ENCODE measurements at regions not wholly inside any gene's neighbourhood (a gene's known extent, or its start where the extent isn't known, plus 50 kb on each side); places are given as distances from the start of the nearest gene placed in this dataset.

DNA sequence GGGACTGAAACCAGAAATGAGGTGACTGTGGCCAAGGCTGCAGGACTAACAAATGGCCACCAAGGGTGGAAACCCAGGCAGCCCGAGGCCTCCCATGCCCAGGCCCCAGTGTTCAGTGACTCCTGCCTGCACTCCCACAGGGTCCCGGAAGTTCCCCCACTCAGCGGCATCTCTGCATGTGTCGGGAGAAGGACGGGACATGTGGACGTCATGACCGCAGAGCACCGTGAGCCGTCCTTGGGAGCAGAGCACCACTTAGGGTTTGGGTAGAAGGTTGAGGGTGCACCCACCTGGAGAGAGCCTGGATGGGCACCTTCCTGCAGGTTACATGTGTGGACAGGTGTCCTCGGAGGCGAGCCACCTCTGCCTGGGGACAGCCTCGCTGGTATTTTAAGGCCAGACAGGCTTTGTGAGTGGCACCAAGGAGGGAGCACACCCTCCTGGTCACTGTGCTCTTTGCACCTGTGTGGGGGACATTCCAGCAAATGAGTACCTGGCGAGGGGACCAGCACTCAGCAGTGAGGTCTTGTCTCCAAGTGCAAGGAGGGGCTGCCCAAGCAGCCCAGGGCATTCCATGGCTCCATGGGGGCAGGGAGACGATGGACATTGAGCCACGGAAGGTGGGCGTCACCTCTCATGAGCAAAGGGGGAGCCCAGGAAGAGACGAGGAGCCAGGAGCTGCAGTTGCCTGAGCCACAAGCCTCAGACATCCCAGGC, 95.3 kb upstream of the TCERG1L start:
- Mint-ChIP-seq H3K4me3 (no peak overlapping the region), H3K36me3 (ENCODE audit: low read depth) (no peaks in the 10 kb centered on the region), H3K9me3 (no peaks in the 10 kb centered on the region), H3K4me1 (no peaks in the 10 kb centered on the region), H3K27me3 (no peaks in the 10 kb centered on the region), H3K27ac (no peak overlapping the region)
- ATAC-seq (replicated peaks), result no peak

GRCh38 chr10:131418681-131419080, 107.2 kb upstream of the TCERG1L start:
- no peaks in the 10 kb centered on the region for H3K36me3 Mint-ChIP-seq (ENCODE audit: low read depth)
- H3K4me1 Mint-ChIP-seq, result no peaks in the 10 kb centered on the region
- no peak overlapping the region for H3K4me3 Mint-ChIP-seq
- peaks cover 3% of the 10 kb centered on the region for H3K9me3 Mint-ChIP-seq
- no peak overlapping the region for H3K27ac Mint-ChIP-seq
- no peak for ATAC-seq (replicated peaks)
- no peaks in the 10 kb centered on the region for H3K27me3 Mint-ChIP-seq

- Mint-ChIP-seq H3K4me3 (no peak overlapping the region), H3K4me1 (no peaks in the 10 kb centered on the region), H3K9me3 (peaks cover 3% of the 10 kb centered on the region), H3K36me3 (ENCODE audit: low read depth) (no peaks in the 10 kb centered on the region), H3K27ac (no peak overlapping the region), H3K27me3 (no peaks in the 10 kb centered on the region)
- ATAC-seq (replicated peaks), result no peak
Observed at GRCh38 chr10:131419797-131420196, 108.3 kb upstream of the TCERG1L start.

DNA sequence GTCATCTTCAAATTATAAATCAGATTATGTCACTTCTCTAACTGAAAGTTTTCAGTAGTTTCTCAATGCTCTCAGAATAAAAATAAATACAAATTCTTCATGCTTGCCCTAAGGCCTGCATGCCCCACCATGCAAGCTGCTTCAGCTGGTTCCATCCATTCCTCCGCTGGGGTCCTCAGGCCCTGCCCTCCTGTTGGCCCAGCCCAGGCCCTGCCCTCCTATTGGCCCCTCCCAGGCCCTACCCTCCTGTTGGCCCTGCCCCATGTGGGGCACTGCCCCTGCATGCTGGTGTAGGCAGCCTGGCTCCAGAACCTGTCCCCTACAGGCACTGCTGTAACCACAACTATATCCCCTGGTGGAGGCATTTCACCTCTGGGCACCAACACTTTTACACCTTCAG, 109.3 kb upstream of the TCERG1L start:
- H3K9me3 Mint-ChIP-seq, result peaks cover 5% of the 10 kb centered on the region
- no peaks in the 10 kb centered on the region for H3K4me1 Mint-ChIP-seq
- no peak overlapping the region for H3K27ac Mint-ChIP-seq
- no peak for ATAC-seq (replicated peaks)
- no peaks in the 10 kb centered on the region for H3K36me3 Mint-ChIP-seq (ENCODE audit: low read depth)
- no peaks in the 10 kb centered on the region for H3K27me3 Mint-ChIP-seq
- H3K4me3 Mint-ChIP-seq, result no peak overlapping the region

DNA sequence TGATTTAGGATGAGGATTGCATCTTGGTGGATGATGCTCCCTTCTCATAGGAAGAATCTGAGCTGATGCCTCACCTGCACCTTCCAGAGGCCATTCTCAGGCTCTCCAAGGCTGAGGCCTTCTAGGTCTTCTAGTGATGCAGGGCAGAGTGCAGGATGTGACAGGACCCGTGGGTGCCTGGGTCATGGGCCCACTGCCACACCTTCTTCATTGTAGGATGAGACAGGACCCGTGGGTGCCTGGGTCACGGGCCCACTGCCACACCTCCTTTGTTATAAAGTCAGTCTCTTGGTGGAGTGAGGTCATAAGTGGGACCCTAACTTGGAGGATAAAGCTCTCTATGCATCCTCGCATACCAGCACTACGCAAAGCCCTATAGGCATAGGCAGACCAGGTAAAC, 109.9 kb upstream of the TCERG1L start:
- Mint-ChIP-seq H3K4me3 (no peak overlapping the region), H3K36me3 (ENCODE audit: low read depth) (no peaks in the 10 kb centered on the region)

DNA sequence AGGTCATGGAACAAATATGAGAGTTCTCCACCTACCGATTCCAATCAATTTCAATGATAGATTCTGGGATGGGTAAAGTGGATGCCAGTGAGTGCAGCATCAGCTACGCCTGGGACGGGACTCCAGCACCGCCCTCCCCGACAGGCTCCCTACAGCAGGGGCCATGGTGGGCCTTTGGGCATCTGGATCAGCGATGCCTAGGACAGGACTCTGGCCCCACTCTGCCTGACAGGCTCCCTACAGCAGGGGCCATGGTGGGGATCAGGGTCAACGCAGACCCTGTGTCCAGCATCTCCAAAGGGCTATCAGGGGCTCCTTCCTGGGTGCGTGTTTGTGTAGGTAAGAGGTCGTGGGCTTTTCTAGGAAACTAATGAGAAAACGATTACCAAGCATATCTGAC, 111.2 kb upstream of the TCERG1L start:
- Mint-ChIP-seq H3K9me3 (peaks cover 6% of the 10 kb centered on the region), H3K27me3 (no peaks in the 10 kb centered on the region), H3K4me3 (no peak overlapping the region), H3K36me3 (ENCODE audit: low read depth) (no peaks in the 10 kb centered on the region), H3K4me1 (no peaks in the 10 kb centered on the region), H3K27ac (no peak overlapping the region)
- no peak for ATAC-seq (replicated peaks)

More for the DNA sequence above, 109.9 kb upstream of the TCERG1L start:
- Mint-ChIP-seq H3K27me3 (no peaks in the 10 kb centered on the region), H3K9me3 (peaks cover 6% of the 10 kb centered on the region), H3K27ac (no peak overlapping the region), H3K4me1 (no peaks in the 10 kb centered on the region)
- no peak for ATAC-seq (replicated peaks)

DNA sequence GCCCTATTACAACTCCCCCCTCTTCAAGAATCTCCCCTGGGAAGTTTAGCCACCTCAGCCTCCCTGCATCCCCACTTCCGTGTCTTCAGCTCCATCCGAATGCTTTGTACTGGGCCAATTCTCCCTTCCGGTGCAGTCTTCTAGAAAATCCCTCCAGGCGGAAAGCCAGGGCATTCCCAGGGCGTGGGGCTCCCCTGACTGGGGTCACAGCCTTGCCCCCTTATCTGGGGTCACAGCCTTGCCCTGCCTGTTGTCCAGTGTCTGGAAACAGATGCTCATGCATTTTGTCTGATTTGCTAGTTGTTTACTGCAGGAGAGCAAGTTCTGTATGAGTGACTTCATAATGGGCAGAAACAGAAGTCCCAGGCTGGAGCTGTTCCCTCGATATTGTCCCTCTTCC, 112.5 kb upstream of the TCERG1L start:
- ATAC-seq (replicated peaks), result no peak
- H3K9me3 Mint-ChIP-seq, result peaks cover 6% of the 10 kb centered on the region
- no peaks in the 10 kb centered on the region for H3K36me3 Mint-ChIP-seq (ENCODE audit: low read depth)
- no peak overlapping the region for H3K27ac Mint-ChIP-seq
- no peaks in the 10 kb centered on the region for H3K27me3 Mint-ChIP-seq
- no peak overlapping the region for H3K4me3 Mint-ChIP-seq
- no peaks in the 10 kb centered on the region for H3K4me1 Mint-ChIP-seq

DNA sequence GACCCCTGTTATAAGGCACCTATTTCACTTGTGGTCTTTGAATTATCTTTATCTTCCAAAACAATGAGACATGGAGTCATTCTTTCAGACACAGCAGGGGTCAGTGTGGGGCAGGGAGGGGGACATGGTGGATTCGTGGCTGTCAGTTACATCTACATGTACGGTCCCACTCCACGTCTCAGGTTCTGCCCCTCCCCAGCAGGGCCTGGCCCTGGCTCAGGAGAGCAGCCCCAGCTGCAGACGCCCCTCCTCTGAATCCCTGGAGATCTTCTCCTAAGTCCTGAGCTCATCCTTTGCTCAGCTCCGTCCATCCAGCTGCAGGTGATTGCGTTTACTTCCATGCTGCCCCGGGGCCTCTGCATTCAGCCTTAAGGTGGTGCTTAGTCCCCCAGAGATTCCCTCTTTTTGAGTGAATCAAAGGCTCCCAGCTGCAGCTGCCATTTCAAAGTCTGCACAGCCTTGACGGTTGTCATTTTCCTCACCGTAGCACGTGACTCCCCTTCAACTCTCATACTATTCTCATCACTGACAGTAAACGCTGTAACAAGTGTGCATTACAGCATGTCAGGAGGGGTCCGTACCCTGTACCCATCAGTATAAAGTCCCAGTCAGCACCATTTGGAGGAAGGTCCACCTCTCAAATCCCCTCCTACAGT, 113.4 kb upstream of the TCERG1L start:
- H3K9me3 Mint-ChIP-seq, result peaks cover 3% of the 10 kb centered on the region
- H3K27ac Mint-ChIP-seq, result no peak overlapping the region
- no peaks in the 10 kb centered on the region for H3K36me3 Mint-ChIP-seq (ENCODE audit: low read depth)
- no peak for ATAC-seq (replicated peaks)
- H3K27me3 Mint-ChIP-seq, result peaks cover 3% of the 10 kb centered on the region
- no peak overlapping the region for H3K4me3 Mint-ChIP-seq
- no peaks in the 10 kb centered on the region for H3K4me1 Mint-ChIP-seq

- Mint-ChIP-seq H3K4me3 (no peak overlapping the region), H3K27ac (no peak overlapping the region), H3K9me3 (peaks cover 3% of the 10 kb centered on the region), H3K4me1 (no peaks in the 10 kb centered on the region), H3K36me3 (ENCODE audit: low read depth) (no peaks in the 10 kb centered on the region), H3K27me3 (peaks cover 10% of the 10 kb centered on the region)
- no peak for ATAC-seq (replicated peaks)
Observed at GRCh38 chr10:131425752-131426533, 114.4 kb upstream of the TCERG1L start.

DNA sequence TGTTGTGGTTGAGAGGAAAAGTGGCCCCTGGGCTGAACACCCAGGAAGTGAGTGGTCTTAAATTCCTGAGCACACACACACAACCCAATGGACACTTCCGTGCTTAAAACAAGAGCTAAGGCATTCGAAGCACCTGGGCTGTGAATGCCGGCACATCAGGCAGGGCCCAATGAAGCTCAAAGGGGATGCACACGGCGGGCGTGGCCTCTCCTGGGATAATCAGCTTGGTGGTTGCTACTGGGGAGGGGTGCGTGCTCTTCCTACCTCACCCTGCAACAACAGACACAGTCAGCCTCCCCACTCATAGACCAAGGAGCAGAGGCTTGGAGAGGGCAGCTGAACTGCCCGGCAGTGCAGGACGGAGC, 115.0 kb upstream of the TCERG1L start:
- no peak for ATAC-seq (replicated peaks)
- H3K36me3 Mint-ChIP-seq (ENCODE audit: low read depth), result no peaks in the 10 kb centered on the region
- H3K27me3 Mint-ChIP-seq, result peaks cover 11% of the 10 kb centered on the region
- H3K4me3 Mint-ChIP-seq, result no peak overlapping the region
- no peak overlapping the region for H3K27ac Mint-ChIP-seq
- H3K4me1 Mint-ChIP-seq, result no peaks in the 10 kb centered on the region
- H3K9me3 Mint-ChIP-seq, result peaks cover 3% of the 10 kb centered on the region

DNA sequence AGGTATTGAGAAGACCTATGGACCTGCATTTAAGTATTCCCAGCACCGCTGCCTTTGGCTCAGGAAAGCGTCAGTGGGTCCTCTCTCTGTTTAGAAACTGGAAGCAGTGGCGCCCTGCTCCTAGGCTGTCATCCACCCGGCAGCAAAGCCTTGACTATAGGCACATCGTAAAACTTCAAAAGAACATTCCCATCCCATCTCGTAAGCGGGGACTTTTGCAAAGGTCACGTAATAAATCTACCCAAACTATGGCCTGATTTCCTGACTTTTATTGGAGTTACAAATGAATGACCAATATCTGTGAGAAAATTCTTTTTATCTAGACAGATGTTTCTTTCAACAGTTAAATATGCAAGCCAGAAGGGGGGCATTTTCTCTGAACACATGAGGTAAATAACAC, 115.8 kb upstream of the TCERG1L start:
- Mint-ChIP-seq H3K36me3 (ENCODE audit: low read depth) (no peaks in the 10 kb centered on the region), H3K4me3 (no peak overlapping the region), H3K27ac (no peak overlapping the region), H3K9me3 (peaks cover 3% of the 10 kb centered on the region), H3K27me3 (peaks cover 15% of the 10 kb centered on the region), H3K4me1 (no peaks in the 10 kb centered on the region)
- no peak for ATAC-seq (replicated peaks)

DNA sequence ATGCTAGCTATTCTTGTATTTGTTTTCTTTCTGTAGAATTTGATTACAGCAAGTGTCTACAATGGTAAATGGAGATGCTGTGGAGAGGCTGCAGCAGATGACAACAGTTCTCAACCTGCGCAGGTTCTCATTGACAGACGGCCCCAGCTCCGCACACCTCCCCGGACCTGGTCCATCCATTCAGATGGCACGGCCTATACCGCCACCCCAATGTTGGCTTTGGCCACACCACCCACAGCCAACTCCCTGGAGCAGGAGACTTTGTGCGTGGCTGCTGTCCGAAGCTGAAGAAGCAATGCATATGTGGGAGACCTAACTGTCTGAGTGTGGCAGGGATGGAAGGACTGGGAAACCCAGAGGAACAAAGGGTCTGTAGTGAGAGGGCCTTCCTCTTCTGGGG, 116.4 kb upstream of the TCERG1L start:
- Mint-ChIP-seq H3K36me3 (ENCODE audit: low read depth) (no peaks in the 10 kb centered on the region), H3K9me3 (peaks cover 3% of the 10 kb centered on the region), H3K4me1 (no peaks in the 10 kb centered on the region), H3K27me3 (peaks cover 15% of the 10 kb centered on the region), H3K4me3 (no peak overlapping the region), H3K27ac (no peak overlapping the region)
- no peak for ATAC-seq (replicated peaks)

GRCh38 chr10:131429141-131429540, 117.6 kb upstream of the TCERG1L start:
- no peak for ATAC-seq (replicated peaks)
- Mint-ChIP-seq H3K4me3 (no peak overlapping the region), H3K4me1 (no peaks in the 10 kb centered on the region), H3K36me3 (ENCODE audit: low read depth) (no peaks in the 10 kb centered on the region), H3K27ac (no peak overlapping the region), H3K9me3 (peaks cover 3% of the 10 kb centered on the region), H3K27me3 (peaks cover 15% of the 10 kb centered on the region)

- H3K27me3 Mint-ChIP-seq, result peaks cover 15% of the 10 kb centered on the region
- H3K36me3 Mint-ChIP-seq (ENCODE audit: low read depth), result no peaks in the 10 kb centered on the region
- H3K27ac Mint-ChIP-seq, result no peak overlapping the region
- no peaks in the 10 kb centered on the region for H3K4me1 Mint-ChIP-seq
- no peak for ATAC-seq (replicated peaks)
- peaks cover 3% of the 10 kb centered on the region for H3K9me3 Mint-ChIP-seq
- no peak overlapping the region for H3K4me3 Mint-ChIP-seq
Observed at GRCh38 chr10:131429942-131430341, 118.4 kb upstream of the TCERG1L start.

Measured in activated T-helper 17 cell treated with anti-CD3 and anti-CD28 coated beads, Interleukin-2, amount 50 U/mL, for 72 hours (primary cell).